ENCODE measurements at regions not wholly inside any gene's neighbourhood (a gene's known extent, or its start where the extent isn't known, plus 50 kb on each side); places are given as distances from the start of the nearest gene placed in this dataset.

DNA sequence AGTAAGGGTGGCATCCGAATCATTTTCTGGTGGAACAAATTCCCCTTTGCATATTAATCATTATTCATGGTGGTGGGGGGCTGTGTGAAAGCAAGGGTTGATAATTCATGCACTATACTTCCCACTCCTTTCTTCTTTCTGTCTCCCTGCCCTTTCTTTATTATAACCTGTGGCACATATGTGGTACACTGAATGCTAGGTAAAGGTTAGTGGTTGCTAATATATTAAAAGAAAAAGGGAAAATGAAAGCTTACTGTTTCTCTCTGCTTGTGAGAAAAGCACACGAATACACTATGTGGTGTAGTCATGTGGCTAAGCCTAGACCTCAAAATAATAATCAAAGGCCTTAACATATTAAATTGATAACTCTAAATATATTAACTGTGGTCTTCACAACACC, 178.4 kb upstream of the RPS6KA3 start:
- ChIA-PET CTCF (no interaction called here), POLR2A (ENCODE audit: unreplicated experiment) (no interaction called here)
- H3K27me3 ChIP-seq (ENCODE audit: insufficient read depth, low read depth), result no peaks in the 10 kb centered on the region
- H3K36me3 ChIP-seq (ENCODE audit: low read depth), result no peaks in the 10 kb centered on the region
- H3K9me2 ChIP-seq (ENCODE audit: insufficient read depth), result no peaks in the 10 kb centered on the region
- H3K4me3 ChIP-seq, result no peak overlapping the region
- H3K27ac ChIP-seq, result no peak overlapping the region
- no peaks in the 10 kb centered on the region for H3F3A ChIP-seq (ENCODE audit: insufficient read depth, low read depth)
- H2AFZ ChIP-seq, result no peak overlapping the region
- no TSS peak for BruUV-seq (replicated peaks)
- intact Hi-C loops (cut with micrococcal nuclease; ENCODE audit: unreplicated experiment), result loop anchor here (10.0 kb wide), 1 partner anchor 540 kb away; no protein-coding TSS in a partner anchor
- no peaks in the 10 kb centered on the region for H3K79me2 ChIP-seq (ENCODE audit: low read depth)
- H3K4me1 ChIP-seq (replicated peaks; ENCODE audit: insufficient read depth), result peaks cover 7% of the 10 kb centered on the region; the same call in 1 of the 2 replicates
- no peaks in the 10 kb centered on the region for H4K20me1 ChIP-seq (ENCODE audit: insufficient read depth)
- DNase-seq, result no peak
- H3K9me3 ChIP-seq (ENCODE audit: insufficient read depth, low read depth), result no peaks in the 10 kb centered on the region
- TF ChIP-seq EZH2 (IDR thresholded peaks at IDR 0.05; ENCODE audit: low read depth), result no peak
- TF ChIP-seq, protein P1, sequence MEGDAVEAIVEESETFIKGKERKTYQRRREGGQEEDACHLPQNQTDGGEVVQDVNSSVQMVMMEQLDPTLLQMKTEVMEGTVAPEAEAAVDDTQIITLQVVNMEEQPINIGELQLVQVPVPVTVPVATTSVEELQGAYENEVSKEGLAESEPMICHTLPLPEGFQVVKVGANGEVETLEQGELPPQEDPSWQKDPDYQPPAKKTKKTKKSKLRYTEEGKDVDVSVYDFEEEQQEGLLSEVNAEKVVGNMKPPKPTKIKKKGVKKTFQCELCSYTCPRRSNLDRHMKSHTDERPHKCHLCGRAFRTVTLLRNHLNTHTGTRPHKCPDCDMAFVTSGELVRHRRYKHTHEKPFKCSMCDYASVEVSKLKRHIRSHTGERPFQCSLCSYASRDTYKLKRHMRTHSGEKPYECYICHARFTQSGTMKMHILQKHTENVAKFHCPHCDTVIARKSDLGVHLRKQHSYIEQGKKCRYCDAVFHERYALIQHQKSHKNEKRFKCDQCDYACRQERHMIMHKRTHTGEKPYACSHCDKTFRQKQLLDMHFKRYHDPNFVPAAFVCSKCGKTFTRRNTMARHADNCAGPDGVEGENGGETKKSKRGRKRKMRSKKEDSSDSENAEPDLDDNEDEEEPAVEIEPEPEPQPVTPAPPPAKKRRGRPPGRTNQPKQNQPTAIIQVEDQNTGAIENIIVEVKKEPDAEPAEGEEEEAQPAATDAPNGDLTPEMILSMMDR (conservative IDR thresholded peaks at IDR 0.05), result no peak
- no peak overlapping the region for H3K4me2 ChIP-seq

DNA sequence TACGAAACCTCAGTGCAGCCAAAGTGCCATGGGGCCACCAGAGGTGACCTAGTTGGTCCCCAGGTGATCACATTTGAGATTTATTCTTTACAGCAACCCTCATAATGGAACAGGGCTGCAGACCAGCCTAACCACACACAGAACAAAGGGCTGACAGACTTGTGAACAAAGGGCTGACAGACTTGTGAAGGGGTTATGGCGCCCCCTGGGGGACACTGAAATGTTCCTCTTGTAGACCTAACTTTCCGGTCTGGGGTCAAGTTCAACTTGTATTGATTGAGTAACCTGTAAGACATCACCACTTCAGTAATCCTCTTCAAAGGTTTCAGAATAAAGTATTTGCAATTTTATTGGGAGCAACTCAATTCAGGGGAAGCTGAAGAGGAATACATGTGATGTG, 175.9 kb upstream of the RPS6KA3 start:
- no peaks in the 10 kb centered on the region for H3K9me3 ChIP-seq (ENCODE audit: insufficient read depth, low read depth)
- H4K20me1 ChIP-seq (ENCODE audit: insufficient read depth), result no peaks in the 10 kb centered on the region
- peak; percentile 60 to 74 for DNase-seq
- ChIA-PET POLR2A (ENCODE audit: unreplicated experiment) (no interaction called here), CTCF (no interaction called here)
- H3F3A ChIP-seq (ENCODE audit: insufficient read depth, low read depth), result no peaks in the 10 kb centered on the region
- TF ChIP-seq, protein P1 (conservative IDR thresholded peaks at IDR 0.05), result peak; percentile 79
- no peak for TF ChIP-seq EZH2 (IDR thresholded peaks at IDR 0.05; ENCODE audit: low read depth)
- no peaks in the 10 kb centered on the region for H3K79me2 ChIP-seq (ENCODE audit: low read depth)
- no peaks in the 10 kb centered on the region for H3K36me3 ChIP-seq (ENCODE audit: low read depth)
- intact Hi-C loops (cut with micrococcal nuclease; ENCODE audit: unreplicated experiment), result loop anchor here (1.0 to 10.0 kb wide), 4 partner anchors 175 to 538 kb away; partner anchors contain the start of gene EIF1AX
- no peak overlapping the region for H3K27ac ChIP-seq
- BruUV-seq (replicated peaks), result no TSS peak
- H3K9me2 ChIP-seq (ENCODE audit: insufficient read depth), result no peaks in the 10 kb centered on the region
- H2AFZ ChIP-seq, result no peak overlapping the region
- H3K4me3 ChIP-seq, result no peak overlapping the region
- H3K27me3 ChIP-seq (ENCODE audit: insufficient read depth, low read depth), result no peaks in the 10 kb centered on the region
- H3K4me1 ChIP-seq (replicated peaks; ENCODE audit: insufficient read depth), result peaks cover 7% of the 10 kb centered on the region; the same call in 1 of the 2 replicates
- H3K4me2 ChIP-seq, result no peak overlapping the region

DNA sequence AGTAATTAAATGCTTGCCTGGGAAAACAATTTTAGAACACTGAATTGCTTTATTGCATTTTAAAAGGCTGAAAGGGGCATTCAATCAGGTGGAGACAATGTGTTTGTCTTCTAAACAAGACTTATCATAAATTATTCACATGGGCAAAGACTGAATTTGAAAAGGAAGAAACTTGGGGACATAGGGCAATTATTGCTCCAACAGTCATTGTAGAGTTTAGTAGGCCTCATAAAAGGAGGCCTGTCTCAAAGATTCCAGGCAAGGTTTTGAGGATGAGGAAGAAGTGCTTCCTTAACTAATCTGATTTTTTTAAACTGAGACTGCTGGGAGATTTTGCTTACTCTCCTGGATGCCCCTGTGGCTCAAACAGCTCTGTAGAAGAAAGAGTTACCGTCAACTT, 174.4 kb upstream of the RPS6KA3 start:
- Histone ChIP-seq H3K27me3 (ENCODE audit: insufficient read depth, low read depth) (no peaks in the 10 kb centered on the region), H3K79me2 (ENCODE audit: low read depth) (no peaks in the 10 kb centered on the region), H3K4me2 (no peak overlapping the region), H3K9me2 (ENCODE audit: insufficient read depth) (no peaks in the 10 kb centered on the region), H2AFZ (no peak overlapping the region), H3K4me1 (replicated peaks; ENCODE audit: insufficient read depth) (peaks cover 7% of the 10 kb centered on the region; the same call in 1 of the 2 replicates), H3K27ac (no peak overlapping the region), H3K36me3 (ENCODE audit: low read depth) (no peaks in the 10 kb centered on the region), H3F3A (ENCODE audit: insufficient read depth, low read depth) (no peaks in the 10 kb centered on the region), H3K4me3 (no peak overlapping the region), H4K20me1 (ENCODE audit: insufficient read depth) (no peaks in the 10 kb centered on the region), H3K9me3 (ENCODE audit: insufficient read depth, low read depth) (no peaks in the 10 kb centered on the region)
- ChIA-PET CTCF (no interaction called here), POLR2A (ENCODE audit: unreplicated experiment) (interaction anchor here (0.6 kb wide), 1 partner anchor 11 kb away, joined by 5 read pairs; no protein-coding TSS in a partner anchor)
- no TSS peak for BruUV-seq (replicated peaks)
- DNase-seq, result no peak
- no peak for TF ChIP-seq EZH2 (IDR thresholded peaks at IDR 0.05; ENCODE audit: low read depth)
- TF ChIP-seq, protein P1 (conservative IDR thresholded peaks at IDR 0.05), result no peak
- intact Hi-C loops (cut with micrococcal nuclease; ENCODE audit: unreplicated experiment), result loop anchor here (5.0 to 10.0 kb wide), 2 partner anchors 299 to 536 kb away; partner anchors contain the start of gene EIF1AX

Data from PC-9 (cell line).